Keratinocyte (primary cell): ENCODE measurements at regions not wholly inside any gene's neighbourhood (a gene's known extent, or its start where the extent isn't known, plus 50 kb on each side); places are given as distances from the start of the nearest gene placed in this dataset.
"Not testable (repeated sequence)": the region's sequence is repeated elsewhere in the genome, so short reads cannot be mapped to it uniquely, and the experiment has no call there.

ENCODE experiments used
- DNase-seq: peaks from one replicate; pipeline ENCODE4 v3.0.0-alpha.2; 2011; ENCODE audit warnings: low read depth, missing footprints, low spot score
- FAIRE-seq: peaks from 2 replicates; lab custom pipeline; 2011; peaks lifted over from hg19 to GRCh38; lab: Jason Lieb, UNC
- H2AFZ ChIP-seq: 2 replicates; pipeline ENCODE4 v1.6.0; 2012; ENCODE audit warnings: low read length, control low read depth, inconsistent platforms; ENCODE audit not compliant: control insufficient read depth
- H3K27ac ChIP-seq: 2 replicates; pipeline ENCODE4 v1.5.1; 2011; ENCODE audit warnings: low read length; ENCODE audit not compliant: control insufficient read depth, insufficient read depth
- H3K27me3 ChIP-seq: 3 replicates; pipeline ENCODE4 v1.6.0; 2011; ENCODE audit warnings: low read length; ENCODE audit not compliant: control insufficient read depth, insufficient read depth; ENCODE audit errors: extremely low read depth
- H3K36me3 ChIP-seq, 2 experiments: 2 replicates in 1 of 2; 3 replicates in 1 of 2; pipeline ENCODE4 v1.5.1; 2011; ENCODE audit warnings: low read length in 2 of 2, mild to moderate bottlenecking in 1 of 2; ENCODE audit not compliant: control insufficient read depth in 2 of 2, insufficient read depth in 2 of 2; ENCODE audit errors: extremely low read depth in 1 of 2
- H3K4me1 ChIP-seq: 3 replicates; pipeline ENCODE4 v1.5.1; 2011; ENCODE audit warnings: low read length; ENCODE audit not compliant: control insufficient read depth, insufficient read depth; ENCODE audit errors: extremely low read depth
- H3K4me2 ChIP-seq: 3 replicates; pipeline ENCODE4 v1.6.0; 2011; ENCODE audit warnings: low read depth, low read length; ENCODE audit not compliant: control insufficient read depth, insufficient read depth; ENCODE audit errors: extremely low read depth
- H3K4me3 ChIP-seq, 3 experiments: fragments of 200-600 bp in 1 of 3; sonication (generic) in 1 of 3; 2 replicates in 2 of 3; 3 replicates in 1 of 3; pipeline ENCODE4 v1.5.1; 2011 to 2016; ENCODE audit warnings: low read length in 3 of 3, mild to moderate bottlenecking in 3 of 3, control low read depth in 2 of 3, inconsistent platforms in 1 of 3, low read depth in 1 of 3, mixed read lengths in 1 of 3, mixed run types in 1 of 3, moderate library complexity in 1 of 3; ENCODE audit not compliant: control insufficient read depth in 2 of 3, insufficient read depth in 2 of 3; ENCODE audit errors: extremely low read depth in 1 of 3
- H3K79me2 ChIP-seq: 2 replicates; pipeline ENCODE4 v1.6.0; 2012; ENCODE audit warnings: low read length; ENCODE audit not compliant: control insufficient read depth, insufficient read depth
- H3K9ac ChIP-seq: 3 replicates; pipeline ENCODE4 v1.6.0; 2011; ENCODE audit warnings: low read length; ENCODE audit not compliant: control insufficient read depth, insufficient read depth; ENCODE audit errors: extremely low read depth
- H3K9me1 ChIP-seq: 3 replicates; pipeline ENCODE4 v1.6.0; 2011; ENCODE audit warnings: low read length; ENCODE audit not compliant: control insufficient read depth, insufficient read depth; ENCODE audit errors: extremely low read depth
- H3K9me3 ChIP-seq: 2 replicates; pipeline ENCODE4 v1.5.1; 2012; ENCODE audit warnings: low read depth, low read length; ENCODE audit not compliant: control insufficient read depth
- H4K20me1 ChIP-seq: 3 replicates; pipeline ENCODE4 v1.6.0; 2011; ENCODE audit warnings: low read length; ENCODE audit not compliant: control insufficient read depth, insufficient read depth; ENCODE audit errors: extremely low read depth
- CTCF ChIP-seq, 3 experiments: IDR thresholded peaks in 1 of 3; conservative IDR thresholded peaks in 1 of 3; optimal IDR thresholded peaks in 1 of 3; 2 replicates in 2 of 3; 3 replicates in 1 of 3; pipeline versions ENCODE3 to v1.5.1; 2011; ENCODE audit warnings: low read length in 3 of 3, mild to moderate bottlenecking in 3 of 3, moderate library complexity in 2 of 3, control low read depth in 1 of 3, inconsistent platforms in 1 of 3; ENCODE audit not compliant: insufficient read depth in 2 of 3; ENCODE audit errors: extremely low read depth in 1 of 3
- EZH2 ChIP-seq: IDR thresholded peaks from one replicate; pipeline ENCODE4 v1.6.1; 2012; ENCODE audit warnings: inconsistent platforms, mild to moderate bottlenecking, low read length, moderate library complexity
- dilution Hi-C: fragments of 300-500 bp; cut with MboI; formaldehyde crosslinking; loops from one replicate; pipeline ENCODE4 v1.7.0; 2020; ENCODE audit warnings: low sequenced_read_pairs; ENCODE audit not compliant: extremely low pct_ligation_motif_present

DNA sequence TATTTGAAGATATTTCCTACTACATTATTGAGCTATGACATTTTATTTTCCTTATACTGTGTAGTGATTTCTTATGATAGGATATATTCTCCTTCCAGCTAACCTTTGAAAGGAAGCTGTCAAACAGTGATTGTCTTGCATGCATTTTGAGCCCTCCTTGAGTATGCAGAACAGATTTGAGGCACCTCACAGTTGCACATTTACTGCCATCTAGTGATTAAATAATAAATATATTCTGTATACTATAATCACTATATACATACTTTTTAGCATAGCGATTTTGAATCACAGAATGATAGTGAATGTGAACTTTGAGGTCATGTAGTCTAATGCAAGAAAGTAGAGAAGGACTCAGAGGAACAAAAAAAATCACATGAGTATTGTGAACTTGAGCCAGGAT lies 268.4 kb upstream of the CDH19 start:
- Histone ChIP-seq H3K79me2 (no peaks in the 10 kb centered on the region), H3K4me2 (no peak overlapping the region), H2AFZ (no peak overlapping the region), H3K9me1 (no peaks in the 10 kb centered on the region), H3K36me3 (no peaks in the 10 kb centered on the region), H3K4me1 (no peaks in the 10 kb centered on the region), H3K27ac (no peak overlapping the region), H3K9ac (no peak overlapping the region), H4K20me1 (no peaks in the 10 kb centered on the region), H3K27me3 (no peaks in the 10 kb centered on the region), H3K9me3 (no peaks in the 10 kb centered on the region), H3K4me3 (no peak overlapping the region)
- TF ChIP-seq EZH2 (no peak), CTCF (optimal IDR thresholded peaks at IDR 0.05 in 1 of 3, IDR thresholded peaks at IDR 0.05 in 1 of 3, conservative IDR thresholded peaks at IDR 0.05 in 1 of 3; ENCODE audit: extremely low read depth in 1 of 3, insufficient read depth in 2 of 3, low read length in 3 of 3) (no peak)
- FAIRE-seq (no peak), DNase-seq (no peak)
- dilution Hi-C loops, result no loop called here

GRCh38 chr18:66867653-66868052 lies 263.8 kb upstream of the CDH19 start:
- no peaks in the 10 kb centered on the region for H3K27me3 ChIP-seq
- no peak overlapping the region for H3K4me2 ChIP-seq
- H3K27ac ChIP-seq, result no peak overlapping the region
- no peaks in the 10 kb centered on the region for H4K20me1 ChIP-seq
- H2AFZ ChIP-seq, result no peak overlapping the region
- TF ChIP-seq EZH2 (no peak), CTCF (optimal IDR thresholded peaks at IDR 0.05 in 1 of 3, IDR thresholded peaks at IDR 0.05 in 1 of 3, conservative IDR thresholded peaks at IDR 0.05 in 1 of 3; ENCODE audit: extremely low read depth in 1 of 3, insufficient read depth in 2 of 3, low read length in 3 of 3) (no peak)
- H3K4me3 ChIP-seq, result no peak overlapping the region
- no peaks in the 10 kb centered on the region for H3K4me1 ChIP-seq
- no peaks in the 10 kb centered on the region for H3K9me3 ChIP-seq
- H3K9me1 ChIP-seq, result no peaks in the 10 kb centered on the region
- no peak overlapping the region for H3K9ac ChIP-seq
- DNase-seq, result no peak
- dilution Hi-C loops, result no loop called here
- no peaks in the 10 kb centered on the region for H3K36me3 ChIP-seq
- no peak for FAIRE-seq
- H3K79me2 ChIP-seq, result no peaks in the 10 kb centered on the region

- H3K4me1 ChIP-seq, H4K20me1 ChIP-seq, FAIRE-seq, H3K79me2 ChIP-seq, H3K36me3 ChIP-seq, H3K9me3 ChIP-seq, DNase-seq, H3K27ac ChIP-seq, H3K4me2 ChIP-seq, H3K4me3 ChIP-seq, H3K27me3 ChIP-seq, dilution Hi-C loops, H3K9me1 ChIP-seq, H3K9ac ChIP-seq, H2AFZ ChIP-seq: not testable (repeated sequence)
These were observed 262.6 kb upstream of the CDH19 start for GRCh38 chr18:66866427-66866940.
